ENCODE measurements at regions not wholly inside any gene's neighbourhood (a gene's known extent, or its start where the extent isn't known, plus 50 kb on each side); places are given as distances from the start of the nearest gene placed in this dataset.

DNA sequence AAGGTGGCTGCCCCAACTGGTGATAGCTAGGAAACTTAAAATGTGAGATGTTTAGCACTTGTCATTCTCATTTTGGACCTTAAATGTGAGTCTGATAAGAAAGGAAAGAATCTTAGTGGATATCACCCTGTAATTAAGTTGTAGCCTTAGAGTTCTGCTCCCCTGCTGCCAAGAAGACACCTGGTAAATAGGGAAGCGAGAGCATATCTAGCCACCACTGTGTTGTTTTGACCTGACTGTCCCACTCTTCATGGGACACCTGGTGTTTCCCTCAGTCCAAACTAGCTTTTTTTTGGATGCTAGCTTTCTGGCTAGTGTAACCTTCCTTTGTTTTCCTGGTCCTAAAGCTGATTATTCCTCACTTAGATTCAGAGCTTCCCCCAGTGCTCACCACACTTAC, 357.6 kb downstream of the RAD51AP2 start:
- TF ChIP-seq, protein P1, sequence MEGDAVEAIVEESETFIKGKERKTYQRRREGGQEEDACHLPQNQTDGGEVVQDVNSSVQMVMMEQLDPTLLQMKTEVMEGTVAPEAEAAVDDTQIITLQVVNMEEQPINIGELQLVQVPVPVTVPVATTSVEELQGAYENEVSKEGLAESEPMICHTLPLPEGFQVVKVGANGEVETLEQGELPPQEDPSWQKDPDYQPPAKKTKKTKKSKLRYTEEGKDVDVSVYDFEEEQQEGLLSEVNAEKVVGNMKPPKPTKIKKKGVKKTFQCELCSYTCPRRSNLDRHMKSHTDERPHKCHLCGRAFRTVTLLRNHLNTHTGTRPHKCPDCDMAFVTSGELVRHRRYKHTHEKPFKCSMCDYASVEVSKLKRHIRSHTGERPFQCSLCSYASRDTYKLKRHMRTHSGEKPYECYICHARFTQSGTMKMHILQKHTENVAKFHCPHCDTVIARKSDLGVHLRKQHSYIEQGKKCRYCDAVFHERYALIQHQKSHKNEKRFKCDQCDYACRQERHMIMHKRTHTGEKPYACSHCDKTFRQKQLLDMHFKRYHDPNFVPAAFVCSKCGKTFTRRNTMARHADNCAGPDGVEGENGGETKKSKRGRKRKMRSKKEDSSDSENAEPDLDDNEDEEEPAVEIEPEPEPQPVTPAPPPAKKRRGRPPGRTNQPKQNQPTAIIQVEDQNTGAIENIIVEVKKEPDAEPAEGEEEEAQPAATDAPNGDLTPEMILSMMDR (IDR thresholded peaks at IDR 0.05; ENCODE audit: poor library complexity, severe bottlenecking): no peak
- TF ChIP-seq EZH2 (IDR thresholded peaks at IDR 0.05; ENCODE audit: borderline replicate concordance, insufficient read depth, low read length, poor library complexity, severe bottlenecking): no peak
- no peak for TF ChIP-seq TAF1 (IDR thresholded peaks at IDR 0.05; ENCODE audit: low read depth)
- TF ChIP-seq EP300 (conservative IDR thresholded peaks at IDR 0.05; ENCODE audit: poor library complexity, severe bottlenecking): no peak
- TF ChIP-seq POLR2AphosphoS5 (IDR thresholded peaks at IDR 0.05): no peak

All from neural cell (in vitro differentiated cells).